Omental fat pad (tissue), 3 donors: ENCODE measurements at regions not wholly inside any gene's neighbourhood (a gene's known extent, or its start where the extent isn't known, plus 50 kb on each side); places are given as distances from the start of the nearest gene placed in this dataset.

Experiments
- ATAC-seq: fragments of 150-250 bp; one replicate; pipeline ENCODE4 v1.9.1; 2016; ENCODE audit warnings: mild to moderate bottlenecking, moderate library complexity; ENCODE audit not compliant: low FRiP score
- DNase-seq: peaks from one replicate; pipeline ENCODE4 v3.0.0-alpha.2; 2019; ENCODE audit warnings: low spot score
- CTCF ChIP-seq, 3 donors: fragments of 450-650 bp; IDR thresholded peaks; one replicate each; pipeline ENCODE4 v1.5.1; 2016 to 2017; ENCODE audit warnings: antibody characterized with exemption in 3 of 3, mild to moderate bottlenecking in 3 of 3, moderate library complexity in 2 of 3

- ATAC-seq, result no peak
- no peak for TF ChIP-seq CTCF (IDR thresholded peaks at IDR 0.05)
- no peak for DNase-seq
These were observed 1511.1 kb downstream of the TECRL start for GRCh38 chr4:62898115-62898514.

- ATAC-seq (no peak), DNase-seq (no peak)
- TF ChIP-seq CTCF (IDR thresholded peaks at IDR 0.05), result no peak
These were observed 1512.5 kb downstream of the TECRL start for GRCh38 chr4:62896721-62897120.

GRCh38 chr4:62881901-62882300, 1527.3 kb downstream of the TECRL start:
- no peak for ATAC-seq

GRCh38 chr4:62881210-62881609, 1528.0 kb downstream of the TECRL start:
- no peak for TF ChIP-seq CTCF (IDR thresholded peaks at IDR 0.05)
- DNase-seq (no peak), ATAC-seq (no peak)

More at GRCh38 chr4:62881901-62882300, 1527.3 kb downstream of the TECRL start:
- no peak for TF ChIP-seq CTCF (IDR thresholded peaks at IDR 0.05)
- no peak for DNase-seq

DNA sequence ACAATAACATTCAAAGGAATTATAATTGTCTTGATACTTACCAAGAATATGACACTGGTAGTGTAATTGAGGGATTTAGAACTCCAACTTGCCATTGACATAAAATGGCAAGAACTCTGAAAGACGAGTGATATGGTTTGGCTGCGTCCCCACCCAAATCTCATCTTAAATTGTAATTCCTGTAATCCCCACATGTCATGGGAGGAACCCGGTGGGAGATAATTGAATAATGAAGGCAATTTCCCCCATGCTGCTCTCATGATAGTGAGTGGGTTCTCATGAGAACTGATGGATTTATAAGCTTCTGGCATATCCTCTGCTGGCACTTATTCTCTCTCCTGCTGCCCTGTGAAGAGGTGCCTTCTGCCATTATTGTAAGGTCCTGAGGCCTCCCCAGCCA, 1536.4 kb downstream of the TECRL start:
- DNase-seq, result no peak
- no peak for ATAC-seq

DNA sequence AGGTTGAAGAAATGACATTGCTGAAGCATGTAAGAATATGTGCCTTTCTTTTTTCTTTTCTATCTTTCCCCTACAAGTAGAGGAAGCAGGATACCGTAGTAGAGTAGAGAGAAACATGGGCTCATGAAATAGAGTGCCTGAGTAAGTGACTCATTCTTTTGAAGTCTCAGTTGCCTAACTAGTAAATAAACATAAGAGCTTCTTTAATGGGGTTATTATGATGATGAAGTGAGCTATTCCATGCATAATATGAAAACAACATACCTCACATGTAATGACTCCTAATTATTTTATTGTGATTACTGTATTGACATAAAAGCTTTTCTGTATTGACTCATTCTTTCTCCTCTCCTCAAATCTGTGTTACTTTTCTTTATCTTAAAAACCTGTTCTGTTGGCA, 1538.2 kb downstream of the TECRL start:
- ATAC-seq (no peak), DNase-seq (no peak)
- no peak for TF ChIP-seq CTCF (IDR thresholded peaks at IDR 0.05)

More for the DNA sequence above, 1536.4 kb downstream of the TECRL start:
- no peak for TF ChIP-seq CTCF (IDR thresholded peaks at IDR 0.05)

- no peak for ATAC-seq
- no peak for TF ChIP-seq CTCF (IDR thresholded peaks at IDR 0.05)
These were observed 1538.8 kb downstream of the TECRL start for GRCh38 chr4:62870451-62870850.

More at GRCh38 chr4:62870451-62870850, 1538.8 kb downstream of the TECRL start:
- DNase-seq, result no peak
